ENCODE measurements at regions not wholly inside any gene's neighbourhood (a gene's known extent, or its start where the extent isn't known, plus 50 kb on each side); places are given as distances from the start of the nearest gene placed in this dataset.

GRCh38 chr16:87243478-87243877 is 73.7 kb downstream of the C16orf95 start:
- TF ChIP-seq, protein P1, sequence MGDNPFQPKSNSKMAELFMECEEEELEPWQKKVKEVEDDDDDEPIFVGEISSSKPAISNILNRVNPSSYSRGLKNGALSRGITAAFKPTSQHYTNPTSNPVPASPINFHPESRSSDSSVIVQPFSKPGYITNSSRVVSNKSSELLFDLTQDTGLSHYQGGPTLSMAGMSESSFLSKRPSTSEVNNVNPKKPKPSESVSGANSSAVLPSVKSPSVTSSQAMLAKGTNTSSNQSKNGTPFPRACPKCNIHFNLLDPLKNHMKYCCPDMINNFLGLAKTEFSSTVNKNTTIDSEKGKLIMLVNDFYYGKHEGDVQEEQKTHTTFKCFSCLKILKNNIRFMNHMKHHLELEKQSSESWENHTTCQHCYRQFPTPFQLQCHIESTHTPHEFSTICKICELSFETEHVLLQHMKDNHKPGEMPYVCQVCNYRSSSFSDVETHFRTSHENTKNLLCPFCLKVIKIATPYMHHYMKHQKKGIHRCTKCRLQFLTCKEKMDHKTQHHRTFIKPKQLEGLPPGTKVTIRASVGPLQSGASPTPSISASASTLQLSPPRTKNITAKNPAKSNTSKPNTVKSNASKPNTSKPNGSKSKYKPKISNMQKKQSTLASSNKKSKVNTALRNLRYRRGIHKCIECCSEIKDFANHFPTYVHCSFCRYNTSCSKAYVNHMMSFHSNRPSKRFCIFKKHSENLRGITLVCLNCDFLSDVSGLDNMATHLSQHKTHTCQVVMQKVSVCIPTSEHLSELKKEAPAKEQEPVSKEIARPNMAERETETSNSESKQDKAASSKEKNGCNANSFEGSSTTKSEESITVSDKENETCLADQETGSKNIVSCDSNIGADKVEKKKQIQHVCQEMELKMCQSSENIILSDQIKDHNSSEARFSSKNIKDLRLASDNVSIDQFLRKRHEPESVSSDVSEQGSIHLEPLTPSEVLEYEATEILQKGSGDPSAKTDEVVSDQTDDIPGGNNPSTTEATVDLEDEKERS (tag by site-specific recombination; IDR thresholded peaks at IDR 0.05) = no peak
- TF ChIP-seq CTCF (tag by site-specific recombination; IDR thresholded peaks at IDR 0.05) (no peak), ZNF580 (tag by site-specific recombination; IDR thresholded peaks at IDR 0.05) (no peak), INSM2 (tag by site-specific recombination; IDR thresholded peaks at IDR 0.05) (no peak), MYNN (tag by site-specific recombination; IDR thresholded peaks at IDR 0.05; ENCODE audit: borderline replicate concordance) (no peak)
- TF ChIP-seq, protein P2, sequence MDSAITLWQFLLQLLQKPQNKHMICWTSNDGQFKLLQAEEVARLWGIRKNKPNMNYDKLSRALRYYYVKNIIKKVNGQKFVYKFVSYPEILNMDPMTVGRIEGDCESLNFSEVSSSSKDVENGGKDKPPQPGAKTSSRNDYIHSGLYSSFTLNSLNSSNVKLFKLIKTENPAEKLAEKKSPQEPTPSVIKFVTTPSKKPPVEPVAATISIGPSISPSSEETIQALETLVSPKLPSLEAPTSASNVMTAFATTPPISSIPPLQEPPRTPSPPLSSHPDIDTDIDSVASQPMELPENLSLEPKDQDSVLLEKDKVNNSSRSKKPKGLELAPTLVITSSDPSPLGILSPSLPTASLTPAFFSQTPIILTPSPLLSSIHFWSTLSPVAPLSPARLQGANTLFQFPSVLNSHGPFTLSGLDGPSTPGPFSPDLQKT (IDR thresholded peaks at IDR 0.05; ENCODE audit: borderline replicate concordance, low read depth, low read length) = no peak
